Heart left ventricle (tissue), 16 donors: ENCODE measurements at regions not wholly inside any gene's neighbourhood (a gene's known extent, or its start where the extent isn't known, plus 50 kb on each side); places are given as distances from the start of the nearest gene placed in this dataset.

Experiments
- ATAC-seq, 4 donors: fragments of 200-7000 bp; cut with Tn5 transposase; one replicate each; pipeline ENCODE4 v1.9.1; 2020 to 2022; ENCODE audit warnings: moderate library complexity in 4 of 4, mild to moderate bottlenecking in 3 of 4, moderate number of reproducible peaks in 1 of 4
- DNase-seq, 5 donors: peaks; one replicate each; pipeline ENCODE4 v3.0.0-alpha.2; 2020
- H3K27ac ChIP-seq, 12 donors: fragments of 200-600 bp; sonication (generic) in 4 of 12; one replicate each; pipeline versions ENCODE4 v1.5.0 to v1.8.0; 2016 to 2022; ENCODE audit warnings: mild to moderate bottlenecking in 2 of 12
- H3K27me3 ChIP-seq, 9 donors: fragments of 200-600 bp; sonication (generic) in 2 of 9; one replicate each; pipeline versions ENCODE4 v1.5.1 to v1.8.0; 2016 to 2022; ENCODE audit warnings: mild to moderate bottlenecking in 3 of 9
- H3K36me3 ChIP-seq, 9 donors: fragments of 200-600 bp; sonication (generic) in 2 of 9; one replicate each; pipeline versions ENCODE4 v1.5.0 to v1.8.0; 2018 to 2022; ENCODE audit warnings: mild to moderate bottlenecking in 2 of 9
- H3K4me1 ChIP-seq, 12 donors: fragments of 200-600 bp; sonication (generic) in 4 of 12; one replicate each; pipeline versions ENCODE4 v1.5.0 to v1.8.0; 2016 to 2022; ENCODE audit warnings: mild to moderate bottlenecking in 3 of 12
- H3K4me3 ChIP-seq, 12 donors: fragments of 200-600 bp; sonication (generic) in 4 of 12; one replicate each; pipeline versions ENCODE4 v1.5.0 to v1.8.0; 2017 to 2022; ENCODE audit warnings: mild to moderate bottlenecking in 9 of 12, moderate library complexity in 4 of 12
- H3K9me3 ChIP-seq, 12 donors: fragments of 200-600 bp; sonication (generic) in 4 of 12; one replicate each; pipeline versions ENCODE4 v1.5.0 to v1.8.0; 2016 to 2022; ENCODE audit warnings: mild to moderate bottlenecking in 1 of 12
- CTCF ChIP-seq, 12 donors: fragments of 200-600 bp; sonication (generic) in 4 of 12; IDR thresholded peaks; one replicate each; pipeline versions ENCODE4 v1.5.0 to v1.8.0; 2018 to 2022; ENCODE audit warnings: antibody characterized with exemption in 12 of 12, mild to moderate bottlenecking in 5 of 12
- POLR2A ChIP-seq, 2 donors: fragments of 450-650 bp; IDR thresholded peaks; one replicate each; pipeline ENCODE4 v1.6.1; 2017; ENCODE audit warnings: antibody characterized with exemption in 2 of 2, mild to moderate bottlenecking in 2 of 2, moderate library complexity in 2 of 2
- WGBS, 4 donors: extraction: QIAGEN DNeasy Blood & Tissue Kit in 2 of 4; methylation state at CpG; one replicate each; pipeline versions ENCODE4 v1.1.5 to v1.1.7; 2013 to 2018; 5-methylcytosine and 5-hydroxymethylcytosine counted together
- intact Hi-C, 10 donors: fragments of 100-400 bp; cut with DNase I; formaldehyde crosslinking; loops; one replicate each; pipeline versions ENCODE4 v1.11.1 to v1.14.2; 2022
- donor health status: ischemic (EF 13 %, LVEDD 7.1; RV severe dilation, severe dysfunction).
- donor health status: healthy with polysubstance abuse.
- donor health status: DM: no; HTN: yes; CAD: no.
- donor health status: DM: no; HTN: no; CAD: no.
- donor health status: ischemic (EF 25% LVEDD 6.9; RV normal size, moderate dysfunction).
- donor health status: ischemic (EF 25% LVEDD 5.7; RV mildly dilated, moderate dysfunction).
- donor health status: healthy.
- donor health status: DM: yes; HTN: yes; CAD: no.
- donor health status: ischemic (EF 35%, LVEDD 5.7; RV mildly dilated, moderate dysfunction).
- donor health status: nonischemic (EF 11% LVEDD 7.7; RV severe dilation, severe dysfunction).
- donor health status: DM: yes; HTN: yes; CAD: no.
- donor health status: PGD.
- donor health status: ischemic (EF 29% LVEDD 5.4; RV normal size, mild dysfunction).
- donor health status: nonischemic (EF 23%, LVEDD 6.1; RV moderate dilation, normal function).

DNA sequence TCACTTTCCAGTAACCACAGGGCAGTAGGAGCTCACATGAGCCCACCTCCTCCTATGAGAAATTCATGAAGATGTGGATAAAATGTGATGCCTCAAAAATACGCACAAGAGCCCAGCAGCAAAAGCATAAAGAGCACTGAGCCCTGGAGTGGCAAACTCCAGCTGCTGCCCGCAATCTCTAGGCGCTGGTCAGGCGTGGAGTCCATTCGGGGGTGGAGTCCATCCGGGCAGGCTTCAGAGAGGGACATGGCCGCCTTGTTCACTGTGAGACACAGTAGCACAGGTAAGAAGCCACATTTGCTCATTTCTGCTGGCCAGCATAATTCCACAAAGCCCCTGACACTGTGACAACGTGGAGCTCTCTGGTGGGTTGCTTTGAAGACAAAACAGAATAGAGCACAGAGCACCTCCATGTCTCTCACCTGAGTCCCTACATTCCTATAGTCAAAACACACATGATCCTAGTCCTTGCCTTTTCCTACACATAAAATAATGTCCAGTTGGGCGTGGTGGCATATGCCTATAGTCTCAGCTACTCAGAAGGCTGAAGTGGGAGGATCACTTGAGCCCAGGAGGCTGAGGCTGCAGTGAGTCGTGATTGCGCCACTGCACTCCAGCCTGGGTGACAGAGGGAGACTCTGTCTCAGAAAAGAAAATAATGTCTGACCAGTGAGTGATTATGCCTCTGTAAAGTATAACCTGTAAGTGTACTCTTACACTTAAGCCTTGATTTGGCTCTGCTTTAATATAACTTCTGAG, 365.2 kb downstream of the GADD45G start:
- Histone ChIP-seq H3K4me1 (no peaks in the 10 kb centered on the region), H3K27me3 (no peaks in the 10 kb centered on the region), H3K36me3 (no peaks in the 10 kb centered on the region), H3K27ac (no peak overlapping the region), H3K9me3 (no peaks in the 10 kb centered on the region), H3K4me3 (no peak overlapping the region)
- 79 to 95% (median 89%) methylated on average over 11 of the region's 11 CpGs for WGBS, 4 donors
- no peak for DNase-seq
- no peak for ATAC-seq
- intact Hi-C loops, result loop anchor here in 1 of 10 donors (10.0 kb wide), 1 partner anchor 125 kb away; no protein-coding TSS in a partner anchor
- no peak for TF ChIP-seq CTCF (IDR thresholded peaks at IDR 0.05)
- TF ChIP-seq POLR2A (IDR thresholded peaks at IDR 0.05), result no peak

DNA sequence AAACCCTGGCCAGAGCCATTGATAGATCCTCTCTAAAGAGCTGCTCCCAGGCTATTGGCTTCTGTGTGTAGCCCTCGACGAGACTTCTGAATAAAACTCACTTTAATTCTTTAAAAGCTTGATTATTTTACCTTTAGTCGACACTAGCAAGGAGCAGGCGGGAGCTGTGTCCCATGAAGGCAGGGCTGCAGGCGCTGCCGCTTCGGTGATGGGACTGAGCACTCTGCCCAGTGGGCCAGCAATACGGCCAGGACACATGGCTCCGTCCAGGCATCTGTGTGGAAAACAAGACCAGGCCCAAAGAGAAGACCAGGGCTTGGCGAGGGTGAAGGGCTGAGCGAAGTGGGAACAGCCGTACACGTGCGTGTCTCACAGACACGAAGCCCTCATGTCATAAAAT, 365.9 kb downstream of the GADD45G start:
- WGBS, 4 donors, result 87 to 96% (median 91%) methylated on average over 15 of the region's 15 CpGs
- DNase-seq, result no peak
- ATAC-seq, result no peak
- intact Hi-C loops, result loop anchor here in 1 of 10 donors (10.0 kb wide), 1 partner anchor 124 kb away; no protein-coding TSS in a partner anchor
- H3K4me1 ChIP-seq, result no peaks in the 10 kb centered on the region
- no peaks in the 10 kb centered on the region for H3K9me3 ChIP-seq
- no peak overlapping the region for H3K27ac ChIP-seq
- no peaks in the 10 kb centered on the region for H3K27me3 ChIP-seq
- TF ChIP-seq POLR2A (IDR thresholded peaks at IDR 0.05) (no peak), CTCF (IDR thresholded peaks at IDR 0.05) (no peak)
- no peak overlapping the region for H3K4me3 ChIP-seq
- H3K36me3 ChIP-seq, result no peaks in the 10 kb centered on the region

DNA sequence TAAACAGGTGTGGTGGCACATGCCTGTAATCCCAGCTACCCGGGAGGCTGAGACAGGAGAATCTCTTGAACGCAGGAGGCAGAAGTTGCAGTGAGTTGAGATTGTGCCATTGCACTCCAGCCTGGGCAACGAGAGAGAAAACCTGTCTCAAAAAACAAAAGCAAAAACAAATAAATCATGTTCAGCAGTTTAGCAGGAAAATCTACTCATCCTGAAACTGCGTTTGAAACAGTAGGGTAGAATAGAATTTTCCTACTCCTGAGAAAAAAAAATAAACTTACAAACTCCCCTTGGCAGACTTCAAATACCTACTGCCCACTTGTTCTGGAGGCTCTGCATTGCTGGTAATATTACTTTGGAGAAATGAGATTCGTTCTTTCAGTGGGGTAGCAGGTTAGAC, 367.7 kb downstream of the GADD45G start:
- Histone ChIP-seq H3K9me3 (no peaks in the 10 kb centered on the region), H3K4me1 (no peaks in the 10 kb centered on the region), H3K4me3 (no peak overlapping the region), H3K36me3 (no peaks in the 10 kb centered on the region), H3K27me3 (no peaks in the 10 kb centered on the region), H3K27ac (no peak overlapping the region)
- intact Hi-C loops, result loop anchor here in 1 of 10 donors (10.0 kb wide), 1 partner anchor 122 kb away; no protein-coding TSS in a partner anchor
- WGBS, 4 donors, result 89 to 95% (median 91%) methylated on average over 5 of the region's 5 CpGs
- ATAC-seq (no peak), DNase-seq (no peak)
- TF ChIP-seq POLR2A (IDR thresholded peaks at IDR 0.05) (no peak), CTCF (IDR thresholded peaks at IDR 0.05) (no peak)

- Histone ChIP-seq H3K36me3 (no peaks in the 10 kb centered on the region), H3K4me3 (no peak overlapping the region), H3K9me3 (no peaks in the 10 kb centered on the region), H3K4me1 (peaks cover 0 to 8% (median 0%) of the 10 kb centered on the region in 12 donors), H3K27me3 (no peaks in the 10 kb centered on the region), H3K27ac (no peak overlapping the region)
- no peak for DNase-seq
- ATAC-seq, result no peak
- TF ChIP-seq CTCF (IDR thresholded peaks at IDR 0.05) (no peak), POLR2A (IDR thresholded peaks at IDR 0.05) (no peak)
- intact Hi-C loops, result loop anchor here in 1 of 10 donors (10.0 kb wide), 1 partner anchor 120 kb away; no protein-coding TSS in a partner anchor
Observed at GRCh38 chr9:89974582-89974981, 369.8 kb downstream of the GADD45G start.
